Effector memory CD8-positive, alpha-beta T cell (primary cell): ENCODE measurements at regions not wholly inside any gene's neighbourhood (a gene's known extent, or its start where the extent isn't known, plus 50 kb on each side); places are given as distances from the start of the nearest gene placed in this dataset.

Experiments
- ATAC-seq: fragments of 150-1000 bp; cut with Tn5 transposase; replicated peaks from 2 replicates; pipeline ENCODE4 v1.10.0; 2021; ENCODE audit warnings: mild to moderate bottlenecking, moderate library complexity
- DNase-seq, 3 experiments: peaks; one replicate each; pipeline ENCODE4 v3.0.0; 2021
- H3K27ac Mint-ChIP-seq, 2 donors: one replicate each; pipeline ENCODE4 v1.8.0; 2022; ENCODE audit warnings: mild to moderate bottlenecking in 2 of 2, mixed read lengths in 2 of 2, moderate library complexity in 2 of 2
- H3K27me3 Mint-ChIP-seq, 2 donors: one replicate each; pipeline ENCODE4 v1.8.0; 2022; ENCODE audit warnings: mixed read lengths in 2 of 2
- H3K36me3 Mint-ChIP-seq: one replicate; pipeline ENCODE4 v1.8.0; 2022; ENCODE audit warnings: mild to moderate bottlenecking, moderate library complexity, mixed read lengths; ENCODE audit not compliant: insufficient read depth
- H3K4me1 Mint-ChIP-seq, 2 donors: one replicate each; pipeline ENCODE4 v1.8.0; 2022; ENCODE audit warnings: low read depth in 2 of 2, mixed read lengths in 2 of 2
- H3K4me3 Mint-ChIP-seq, 2 donors: one replicate each; pipeline ENCODE4 v1.8.0; 2022; ENCODE audit warnings: mild to moderate bottlenecking in 2 of 2, mixed read lengths in 2 of 2, moderate library complexity in 2 of 2
- H3K9me3 Mint-ChIP-seq, 2 donors: one replicate each; pipeline ENCODE4 v1.8.0; 2022; ENCODE audit warnings: mixed read lengths in 2 of 2

DNA sequence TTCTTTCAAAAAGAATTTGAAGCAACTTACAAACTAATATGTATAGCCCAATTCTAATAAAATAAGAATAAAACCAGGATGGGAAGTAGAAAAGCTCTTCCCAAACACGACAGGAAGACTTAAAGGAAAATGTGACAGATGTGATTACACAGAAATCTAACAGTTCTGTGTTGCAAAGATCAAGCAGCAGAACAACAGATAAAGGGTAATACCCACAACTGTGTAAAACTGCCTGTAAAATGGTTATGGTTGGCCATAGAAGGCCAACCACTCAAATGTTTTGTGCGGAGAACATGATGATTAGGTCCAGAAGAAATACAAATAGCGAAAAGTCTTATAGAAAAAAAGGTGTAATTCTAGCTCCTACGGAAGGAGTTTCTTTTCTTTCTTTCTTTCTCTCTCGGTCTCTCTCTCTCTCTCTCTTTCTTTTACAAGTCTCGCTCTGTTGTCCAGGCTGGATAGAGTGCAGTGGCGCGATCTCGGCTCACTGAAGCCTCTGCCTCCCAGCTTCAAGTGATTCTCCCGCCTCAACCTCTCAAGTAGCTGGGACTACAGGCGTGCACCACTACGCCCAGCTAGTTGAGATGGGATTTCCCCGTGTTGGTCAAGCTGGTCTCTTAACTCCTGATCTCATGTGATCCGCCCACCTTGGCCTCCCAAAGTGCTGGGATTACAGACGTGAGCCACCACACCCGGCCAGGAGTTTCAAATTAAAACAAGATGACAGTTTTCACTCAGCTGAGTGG, 128.5 kb downstream of the QRSL1 start:
- Mint-ChIP-seq H3K27me3 (peaks cover 9 to 18% of the 10 kb centered on the region in 2 donors), H3K9me3 (no peaks in the 10 kb centered on the region), H3K36me3 (no peaks in the 10 kb centered on the region), H3K4me1 (no peaks in the 10 kb centered on the region), H3K4me3 (no peak overlapping the region), H3K27ac (no peak overlapping the region)
- no peak for DNase-seq
- no peak for ATAC-seq

DNA sequence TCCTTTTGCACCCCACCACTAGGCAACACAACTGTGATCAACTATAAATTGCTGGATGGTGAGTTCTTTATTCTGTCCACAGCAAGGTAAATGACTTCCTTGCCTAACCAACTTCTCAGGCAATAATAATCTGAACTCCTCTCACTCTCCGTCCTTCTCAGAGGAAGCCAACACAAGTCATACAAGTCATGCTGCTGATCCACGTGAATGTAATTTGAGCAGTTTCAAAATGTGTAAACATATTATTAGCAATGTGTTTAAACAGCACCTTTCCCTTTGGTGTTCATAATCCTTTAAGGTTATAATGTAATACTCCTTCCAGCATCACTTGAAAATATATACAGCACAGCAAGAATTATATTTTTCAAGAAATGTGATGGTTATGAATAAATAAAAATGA, 127.9 kb downstream of the QRSL1 start:
- H3K36me3 Mint-ChIP-seq = no peaks in the 10 kb centered on the region
- no peak for ATAC-seq
- H3K4me3 Mint-ChIP-seq = no peak overlapping the region
- no peaks in the 10 kb centered on the region for H3K9me3 Mint-ChIP-seq
- no peak overlapping the region for H3K27ac Mint-ChIP-seq
- H3K27me3 Mint-ChIP-seq = peaks cover 16 to 25% of the 10 kb centered on the region in 2 donors
- DNase-seq = no peak
- no peaks in the 10 kb centered on the region for H3K4me1 Mint-ChIP-seq

DNA sequence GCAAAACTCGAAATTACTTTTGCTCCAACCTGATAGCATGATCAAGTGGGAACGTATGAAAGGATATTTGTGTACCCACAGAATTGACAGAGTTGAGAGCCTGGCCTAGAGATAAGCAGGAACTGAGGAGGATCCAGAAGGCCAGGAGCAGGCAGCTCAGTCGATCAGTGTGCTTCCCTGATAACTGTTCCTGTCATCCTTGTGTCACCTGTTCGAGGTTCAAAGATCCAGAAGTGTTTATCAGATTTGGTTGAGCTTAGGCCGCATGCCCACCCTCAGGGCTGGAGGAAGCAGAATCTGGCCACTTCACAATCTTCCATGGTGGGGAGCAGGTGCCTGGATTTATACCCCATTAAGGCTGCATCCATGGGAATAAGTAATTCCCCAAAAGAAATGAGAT, 124.8 kb downstream of the QRSL1 start:
- DNase-seq (no peak), ATAC-seq (no peak)
- Mint-ChIP-seq H3K4me1 (no peaks in the 10 kb centered on the region), H3K36me3 (no peaks in the 10 kb centered on the region), H3K27ac (no peak overlapping the region), H3K4me3 (no peak overlapping the region), H3K9me3 (no peaks in the 10 kb centered on the region), H3K27me3 (peaks cover 27 to 48% of the 10 kb centered on the region in 2 donors)

DNA sequence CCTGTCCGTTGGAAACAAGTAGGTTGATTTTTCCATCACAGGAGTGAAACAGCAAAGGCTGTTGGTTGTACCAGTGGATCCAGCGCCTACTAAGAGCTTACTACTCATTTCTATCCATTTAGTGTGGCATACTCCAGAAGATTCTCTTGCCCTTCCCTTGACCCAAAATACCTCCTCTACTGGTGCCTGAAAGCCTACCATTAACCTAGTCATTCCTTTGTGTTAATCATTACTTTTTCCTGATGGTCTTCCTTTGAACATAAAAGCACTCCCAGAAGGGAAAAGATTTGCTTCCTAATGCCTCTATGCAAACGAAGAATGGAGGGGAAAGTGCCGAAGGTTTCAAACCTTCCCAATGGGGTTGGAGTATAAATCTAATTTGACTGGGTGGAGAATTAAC, 123.3 kb downstream of the QRSL1 start:
- no peak overlapping the region for H3K4me3 Mint-ChIP-seq
- no peak overlapping the region for H3K27ac Mint-ChIP-seq
- no peaks in the 10 kb centered on the region for H3K9me3 Mint-ChIP-seq
- H3K36me3 Mint-ChIP-seq = no peaks in the 10 kb centered on the region
- no peaks in the 10 kb centered on the region for H3K4me1 Mint-ChIP-seq
- no peak for DNase-seq
- ATAC-seq = no peak
- peaks cover 38 to 62% of the 10 kb centered on the region in 2 donors for H3K27me3 Mint-ChIP-seq

DNA sequence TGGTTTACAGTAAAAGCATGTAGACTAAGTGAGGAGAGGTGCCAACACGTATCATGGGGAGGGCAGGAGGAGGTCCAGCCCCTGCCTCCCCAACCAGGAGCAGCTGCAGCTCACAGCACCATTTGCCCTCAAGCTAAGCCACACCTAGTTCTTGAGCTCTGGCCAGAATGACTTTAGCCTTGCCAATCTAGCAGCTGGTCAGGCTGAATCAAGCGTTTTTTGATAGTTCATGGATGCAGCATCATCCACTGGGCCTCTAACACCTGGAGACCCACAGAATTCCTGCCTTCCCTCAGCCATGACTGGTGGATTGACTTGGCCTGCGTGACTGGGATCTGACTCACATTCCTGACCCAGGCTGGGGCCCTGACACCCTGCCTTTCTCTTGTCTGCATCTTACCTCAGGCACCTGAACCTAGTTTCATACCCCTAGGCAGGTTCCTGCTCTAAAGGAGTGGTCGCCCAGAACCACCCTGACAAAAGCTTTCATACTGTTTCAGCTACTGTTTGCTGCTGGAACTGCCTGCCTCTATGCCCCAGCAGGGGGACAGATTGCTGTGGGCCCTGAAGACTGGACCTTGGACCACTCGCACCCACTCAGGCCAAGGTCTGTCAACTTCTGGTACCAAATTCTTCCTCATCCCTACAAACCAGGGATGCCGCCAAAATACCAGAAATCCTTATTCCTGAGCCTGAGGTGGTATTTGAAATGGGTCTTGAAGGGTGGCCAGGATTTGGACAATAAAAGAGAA, 122.3 kb downstream of the QRSL1 start:
- Mint-ChIP-seq H3K4me3 (no peak overlapping the region), H3K4me1 (no peaks in the 10 kb centered on the region), H3K27ac (no peak overlapping the region), H3K9me3 (no peaks in the 10 kb centered on the region), H3K27me3 (peaks cover 38 to 62% of the 10 kb centered on the region in 2 donors), H3K36me3 (no peaks in the 10 kb centered on the region)
- ATAC-seq = no peak
- DNase-seq = no peak

DNA sequence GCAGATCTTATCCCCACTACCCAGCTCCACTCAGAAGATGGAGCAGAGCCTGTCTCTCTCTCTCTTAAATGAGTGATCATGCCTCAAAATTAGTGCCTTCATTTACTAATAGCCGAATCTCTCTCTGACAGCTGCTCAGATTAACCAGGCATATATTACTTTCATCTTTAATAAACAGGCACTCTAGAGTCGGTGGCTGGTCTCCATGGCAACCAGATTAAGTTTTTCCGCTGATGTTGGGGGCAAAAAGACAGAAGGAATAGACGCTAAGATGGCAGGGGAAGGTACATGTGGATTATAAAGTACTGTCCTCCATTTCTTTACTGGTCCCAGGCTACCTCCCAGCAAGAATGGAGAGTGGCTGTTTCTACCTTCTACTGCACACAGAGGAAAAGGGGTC, 121.6 kb downstream of the QRSL1 start:
- Mint-ChIP-seq H3K27me3 (peaks cover 45 to 66% of the 10 kb centered on the region in 2 donors), H3K36me3 (no peaks in the 10 kb centered on the region), H3K4me3 (no peak overlapping the region), H3K9me3 (no peaks in the 10 kb centered on the region), H3K4me1 (no peaks in the 10 kb centered on the region), H3K27ac (no peak overlapping the region)
- no peak for ATAC-seq
- no peak for DNase-seq

DNA sequence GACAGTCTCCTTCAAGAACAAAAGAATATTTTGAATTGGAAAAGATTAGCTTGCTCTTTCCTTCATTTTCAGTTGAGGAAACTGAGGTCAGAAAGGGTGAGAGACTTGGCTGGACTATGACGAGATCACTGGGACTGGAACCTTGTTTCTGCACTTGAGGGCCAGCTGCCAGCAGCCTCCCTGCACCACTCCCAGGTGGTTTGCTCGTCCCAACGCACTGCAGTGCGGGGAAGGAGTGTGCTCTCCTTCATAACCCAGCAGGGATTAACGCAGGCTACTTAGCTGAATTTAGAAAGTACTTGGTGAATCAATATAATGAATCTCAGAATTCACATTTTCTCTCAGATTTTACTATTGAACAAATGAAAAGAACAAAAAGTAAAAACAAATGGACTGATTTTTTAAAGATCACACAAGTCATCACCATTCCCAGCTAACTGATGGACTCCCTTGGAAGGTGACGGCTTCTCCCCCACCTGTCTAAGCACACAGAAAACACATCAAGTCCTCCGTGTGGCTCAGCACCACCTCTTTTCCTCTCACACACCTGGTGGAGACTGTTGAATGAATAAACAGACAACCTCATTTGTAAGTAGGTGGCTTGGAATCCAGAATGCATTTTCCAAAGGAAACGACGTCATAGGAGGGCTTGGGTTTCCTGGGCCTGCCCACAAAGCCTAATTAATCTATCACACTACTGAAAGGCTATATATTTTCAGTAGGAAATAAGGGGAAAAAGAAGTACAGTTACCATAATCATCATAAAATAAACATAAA, 121.0 kb downstream of the QRSL1 start:
- Mint-ChIP-seq H3K36me3 (no peaks in the 10 kb centered on the region), H3K27ac (no peak overlapping the region), H3K4me3 (no peak overlapping the region), H3K9me3 (no peaks in the 10 kb centered on the region), H3K4me1 (no peaks in the 10 kb centered on the region), H3K27me3 (peaks cover 52 to 73% of the 10 kb centered on the region in 2 donors)
- DNase-seq (no peak), ATAC-seq (no peak)

DNA sequence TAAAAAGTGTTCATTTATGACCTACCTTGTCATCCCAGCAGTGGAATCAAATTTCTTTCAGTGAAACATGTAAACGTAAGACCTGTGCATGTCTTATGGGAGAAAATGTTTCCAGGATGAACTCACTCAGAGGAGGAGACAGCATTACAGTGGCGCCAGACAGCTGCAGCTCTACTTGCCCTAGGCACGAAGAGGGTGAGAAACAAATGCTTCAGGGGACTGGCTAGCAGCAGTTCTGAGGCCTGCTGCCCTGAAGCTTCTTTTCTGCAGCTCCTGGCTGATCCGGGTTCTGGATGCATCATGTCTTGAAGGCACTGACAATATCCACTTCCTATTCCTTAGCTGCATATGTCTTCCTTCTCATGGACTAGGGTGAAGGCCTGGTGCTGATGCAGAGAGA, 120.2 kb downstream of the QRSL1 start:
- no peak for ATAC-seq
- Mint-ChIP-seq H3K27ac (no peak overlapping the region), H3K9me3 (no peaks in the 10 kb centered on the region), H3K36me3 (no peaks in the 10 kb centered on the region), H3K27me3 (peaks cover 54 to 74% of the 10 kb centered on the region in 2 donors), H3K4me3 (no peak overlapping the region), H3K4me1 (no peaks in the 10 kb centered on the region)
- DNase-seq = no peak

DNA sequence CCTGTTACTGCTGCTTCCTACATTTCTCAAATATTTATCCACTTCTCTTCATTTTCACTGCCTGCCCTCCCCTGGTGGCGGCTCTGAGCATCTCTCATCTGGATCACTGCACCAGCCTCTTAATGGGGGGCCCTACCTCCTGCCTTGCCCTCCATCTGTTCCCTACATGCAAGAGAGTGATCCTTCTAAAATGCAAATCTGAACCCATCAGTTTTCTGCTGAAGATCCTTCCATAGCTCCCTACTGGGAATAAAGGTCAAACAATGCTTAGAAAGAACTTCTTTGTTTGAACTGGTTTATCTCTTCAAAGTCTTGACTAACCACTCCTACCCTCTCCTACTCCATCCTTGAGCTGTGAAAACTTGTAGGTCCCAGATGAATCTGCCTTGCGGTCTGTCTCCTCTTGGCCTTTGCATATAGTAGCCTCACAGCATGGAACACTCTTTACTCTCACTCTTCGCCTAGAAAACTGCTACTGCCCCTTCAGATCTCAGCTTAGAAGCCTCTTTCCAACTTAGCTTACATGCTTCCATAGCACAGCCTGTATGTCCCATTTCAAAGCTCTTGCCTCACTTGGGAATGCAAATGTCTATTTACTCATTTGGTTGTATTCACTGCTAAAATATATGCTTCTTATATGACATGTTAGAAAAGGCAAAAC, 119.3 kb downstream of the QRSL1 start:
- no peaks in the 10 kb centered on the region for H3K36me3 Mint-ChIP-seq
- ATAC-seq = no peak
- DNase-seq = no peak
- no peaks in the 10 kb centered on the region for H3K9me3 Mint-ChIP-seq
- H3K27me3 Mint-ChIP-seq = peaks cover 57 to 74% of the 10 kb centered on the region in 2 donors
- no peak overlapping the region for H3K4me3 Mint-ChIP-seq
- H3K4me1 Mint-ChIP-seq = no peaks in the 10 kb centered on the region
- H3K27ac Mint-ChIP-seq = no peak overlapping the region

DNA sequence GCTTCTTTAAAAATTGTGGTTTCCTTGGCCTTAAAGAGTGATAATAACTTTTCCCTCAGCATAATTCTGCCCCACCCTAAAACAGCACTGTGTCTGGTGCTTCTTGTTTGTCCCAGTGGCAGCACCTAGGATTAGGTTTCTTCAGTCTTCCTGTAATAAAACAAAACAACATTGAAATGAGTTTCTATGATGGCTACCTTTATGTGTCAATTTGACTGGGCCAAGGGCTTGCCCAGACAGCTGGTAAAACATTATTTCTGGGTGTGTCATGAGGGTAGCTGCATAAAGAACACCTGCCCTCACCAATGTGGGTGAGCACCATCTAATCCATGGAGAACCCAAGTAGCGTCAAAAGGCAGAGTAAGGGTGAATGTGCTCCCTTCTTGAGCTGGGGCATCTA, 117.8 kb downstream of the QRSL1 start:
- no peaks in the 10 kb centered on the region for H3K36me3 Mint-ChIP-seq
- DNase-seq (no peak), ATAC-seq (no peak)
- H3K4me1 Mint-ChIP-seq = no peaks in the 10 kb centered on the region
- H3K27me3 Mint-ChIP-seq = peaks cover 44 to 71% of the 10 kb centered on the region in 2 donors
- H3K27ac Mint-ChIP-seq = no peak overlapping the region
- no peak overlapping the region for H3K4me3 Mint-ChIP-seq
- no peaks in the 10 kb centered on the region for H3K9me3 Mint-ChIP-seq

DNA sequence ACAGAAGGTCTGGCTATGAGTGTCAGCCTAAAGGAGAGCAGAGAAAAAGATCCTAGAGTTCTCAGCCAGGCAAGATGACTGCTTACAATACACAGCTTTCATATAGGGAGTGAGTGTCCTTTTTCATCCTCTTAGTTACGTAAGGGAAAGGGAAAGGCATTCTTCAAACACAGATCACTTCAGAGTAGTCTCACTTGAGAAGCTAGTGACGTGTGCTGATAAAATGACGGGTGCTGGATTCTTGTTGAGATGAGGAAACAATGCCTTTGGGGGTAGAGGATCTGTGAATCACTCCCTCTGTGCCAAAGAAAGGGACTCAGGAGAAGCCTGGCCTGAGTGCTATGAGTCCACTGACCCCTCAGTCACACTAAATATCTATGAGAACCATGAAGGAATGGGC, 117.3 kb downstream of the QRSL1 start:
- no peak for DNase-seq
- Mint-ChIP-seq H3K4me3 (no peak overlapping the region), H3K27me3 (peaks cover 44 to 68% of the 10 kb centered on the region in 2 donors), H3K4me1 (no peaks in the 10 kb centered on the region), H3K9me3 (no peaks in the 10 kb centered on the region), H3K27ac (no peak overlapping the region), H3K36me3 (no peaks in the 10 kb centered on the region)
- ATAC-seq = no peak

DNA sequence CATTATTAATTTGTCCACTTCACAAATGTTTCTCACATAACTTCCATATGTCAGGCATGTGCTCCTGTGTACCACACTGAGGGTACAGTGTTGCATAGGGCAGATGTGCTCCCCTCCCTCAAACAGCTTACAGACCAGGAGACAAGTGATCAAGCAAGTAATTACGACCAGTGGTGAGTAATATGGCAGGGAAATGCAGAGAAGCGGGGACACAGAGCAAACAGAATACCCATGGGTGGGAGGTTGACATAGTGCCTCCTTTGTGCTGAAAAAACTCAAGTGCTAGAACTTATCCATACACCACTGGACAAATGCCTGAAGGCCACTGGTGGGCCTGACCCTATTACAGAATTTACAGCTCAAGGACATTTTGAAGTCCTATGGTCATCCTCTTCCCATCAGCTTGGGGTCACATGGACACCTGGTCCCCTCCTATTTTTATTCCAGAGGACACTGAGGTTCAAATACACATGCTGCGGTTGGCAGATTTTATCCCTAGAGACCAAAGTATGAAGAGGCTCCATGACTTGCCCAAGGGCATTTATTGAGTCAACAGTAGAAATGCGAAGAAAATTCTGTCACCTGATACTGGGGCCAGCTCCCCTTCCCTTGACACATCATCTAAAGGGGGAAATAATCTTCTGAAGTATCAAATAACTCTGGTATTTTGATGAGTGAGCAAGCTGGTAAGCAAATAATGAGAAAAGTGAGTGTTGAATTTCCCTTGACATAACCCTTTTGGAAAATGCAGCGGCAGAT, 116.6 kb downstream of the QRSL1 start:
- Mint-ChIP-seq H3K27ac (no peak overlapping the region), H3K27me3 (peaks cover 40 to 67% of the 10 kb centered on the region in 2 donors), H3K9me3 (no peaks in the 10 kb centered on the region), H3K36me3 (no peaks in the 10 kb centered on the region), H3K4me1 (no peaks in the 10 kb centered on the region), H3K4me3 (no peak overlapping the region)
- DNase-seq (no peak), ATAC-seq (no peak)
